Neural cell (in vitro differentiated cells): ENCODE measurements at regions not wholly inside any gene's neighbourhood (a gene's known extent, or its start where the extent isn't known, plus 50 kb on each side); places are given as distances from the start of the nearest gene placed in this dataset.

ENCODE experiments used
- CTCF ChIP-seq: fragments of 450-650 bp; IDR thresholded peaks from 2 replicates; pipeline ENCODE4 v1.5.1; 2014; ENCODE audit warnings: antibody characterized with exemption, mild to moderate bottlenecking, moderate library complexity; ENCODE audit not compliant: poor library complexity, severe bottlenecking
- EP300 ChIP-seq: fragments of 450-650 bp; conservative IDR thresholded peaks from 2 replicates; pipeline ENCODE4 v1.6.1; 2014; ENCODE audit warnings: antibody characterized with exemption, mild to moderate bottlenecking, moderate library complexity; ENCODE audit not compliant: poor library complexity, severe bottlenecking
- EZH2 ChIP-seq: fragments of 200-600, 300-800 bp; shearing (Covaris generic), sonication (generic); IDR thresholded peaks from 2 replicates; pipeline ENCODE4 v1.6.1; 2014; ENCODE audit warnings: antibody characterized with exemption, low read length, borderline replicate concordance, mild to moderate bottlenecking; ENCODE audit not compliant: insufficient read depth, poor library complexity, severe bottlenecking
- POLR2AphosphoS5 ChIP-seq: IDR thresholded peaks from 2 replicates; pipeline ENCODE4 v1.6.1; 2012
- RAD21 ChIP-seq: fragments of 450-650 bp; conservative IDR thresholded peaks from 2 replicates; pipeline ENCODE4 v1.6.1; 2014; ENCODE audit warnings: antibody characterized with exemption, mild to moderate bottlenecking, moderate library complexity

- TF ChIP-seq CTCF (no peak), RAD21 (no peak), POLR2AphosphoS5 (no peak), EP300 (no peak), EZH2 (no peak)
Measured at GRCh38 chr19:31499281-31500196, 150.3 kb upstream of the TSHZ3 start.
